A549 (cell line): ENCODE measurements at regions not wholly inside any gene's neighbourhood (a gene's known extent, or its start where the extent isn't known, plus 50 kb on each side); places are given as distances from the start of the nearest gene placed in this dataset.

Source experiments
- MAZ ChIP-seq: fragments of 150-350 bp; IDR thresholded peaks from 2 replicates; pipeline ENCODE4 v1.6.1; 2014; ENCODE audit warnings: antibody characterized with exemption, low read depth, low read length, borderline replicate concordance
- MYC ChIP-seq: IDR thresholded peaks from 2 replicates; pipeline ENCODE4 v1.6.1; 2012; ENCODE audit warnings: mild to moderate bottlenecking, inconsistent platforms, low read length, improper control_type of control experiment, borderline replicate concordance
- SMC3 ChIP-seq: fragments of >200 bp; sonication (Bioruptor Twin); formaldehyde crosslinking; IDR thresholded peaks from 3 replicates; pipeline ENCODE4 v1.6.1; 2018; ENCODE audit warnings: inconsistent platforms
- SREBF2 ChIP-seq: fragments of 450-650 bp; IDR thresholded peaks from 2 replicates; pipeline ENCODE4 v1.6.1; 2014; ENCODE audit warnings: mild to moderate bottlenecking, moderate library complexity
- TF ChIP-seq, protein P1 (sequence below): fragments of >200 bp; sonication (Bioruptor Twin); formaldehyde crosslinking; IDR thresholded peaks from 3 replicates; pipeline ENCODE4 v1.5.1; 2016

DNA sequence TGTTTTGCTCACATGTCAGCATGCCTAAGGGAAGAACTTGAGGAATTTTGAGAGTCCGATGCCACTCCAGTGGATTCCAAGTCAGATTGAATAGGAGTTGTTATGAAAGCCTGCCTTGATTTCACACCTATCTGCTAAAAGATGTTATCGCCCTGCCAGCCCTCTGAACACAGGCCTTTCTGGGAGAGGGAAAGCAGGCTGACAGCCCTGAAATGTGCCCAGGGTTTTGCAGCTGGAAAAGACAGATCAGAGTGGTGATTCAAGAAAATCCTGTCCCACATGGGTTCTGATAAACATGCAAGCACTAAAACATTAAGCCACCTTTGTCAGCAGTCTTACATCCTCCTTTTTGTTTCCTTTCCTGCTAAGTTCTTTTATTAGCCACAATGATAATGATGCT is 1752.9 kb upstream of the CELF4 start:
- TF ChIP-seq MYC (no peak), SREBF2 (no peak), SMC3 (no peak), MAZ (no peak)
- TF ChIP-seq, protein P1, sequence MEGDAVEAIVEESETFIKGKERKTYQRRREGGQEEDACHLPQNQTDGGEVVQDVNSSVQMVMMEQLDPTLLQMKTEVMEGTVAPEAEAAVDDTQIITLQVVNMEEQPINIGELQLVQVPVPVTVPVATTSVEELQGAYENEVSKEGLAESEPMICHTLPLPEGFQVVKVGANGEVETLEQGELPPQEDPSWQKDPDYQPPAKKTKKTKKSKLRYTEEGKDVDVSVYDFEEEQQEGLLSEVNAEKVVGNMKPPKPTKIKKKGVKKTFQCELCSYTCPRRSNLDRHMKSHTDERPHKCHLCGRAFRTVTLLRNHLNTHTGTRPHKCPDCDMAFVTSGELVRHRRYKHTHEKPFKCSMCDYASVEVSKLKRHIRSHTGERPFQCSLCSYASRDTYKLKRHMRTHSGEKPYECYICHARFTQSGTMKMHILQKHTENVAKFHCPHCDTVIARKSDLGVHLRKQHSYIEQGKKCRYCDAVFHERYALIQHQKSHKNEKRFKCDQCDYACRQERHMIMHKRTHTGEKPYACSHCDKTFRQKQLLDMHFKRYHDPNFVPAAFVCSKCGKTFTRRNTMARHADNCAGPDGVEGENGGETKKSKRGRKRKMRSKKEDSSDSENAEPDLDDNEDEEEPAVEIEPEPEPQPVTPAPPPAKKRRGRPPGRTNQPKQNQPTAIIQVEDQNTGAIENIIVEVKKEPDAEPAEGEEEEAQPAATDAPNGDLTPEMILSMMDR = no peak
